ENCODE measurements at regions not wholly inside any gene's neighbourhood (a gene's known extent, or its start where the extent isn't known, plus 50 kb on each side); places are given as distances from the start of the nearest gene placed in this dataset.

DNA sequence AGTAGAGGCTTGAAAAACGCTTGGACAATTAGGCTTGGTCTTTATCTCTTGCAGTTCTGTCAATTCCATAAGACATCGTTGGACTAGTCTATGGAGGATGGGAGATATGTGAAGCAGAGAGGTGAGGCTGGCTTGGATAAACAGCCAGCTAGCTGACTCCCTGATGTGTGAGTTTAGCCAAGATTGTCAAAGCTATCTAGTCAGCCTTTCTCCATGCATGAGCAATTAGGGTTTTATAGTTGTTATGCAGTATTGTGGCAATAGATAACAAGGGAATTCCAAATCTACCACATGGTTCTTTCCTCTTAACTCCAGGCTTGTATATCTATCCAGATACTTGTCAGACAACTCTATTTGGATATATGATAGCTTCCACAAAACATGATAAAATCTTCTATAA is 153.6 kb upstream of the NRXN3 start:
- Histone ChIP-seq H3K36me3 (no peaks in the 10 kb centered on the region), H3K4me3 (no peak overlapping the region), H3K9me3 (no peaks in the 10 kb centered on the region), H3K27me3 (no peaks in the 10 kb centered on the region), H3K4me1 (no peaks in the 10 kb centered on the region), H3K27ac (no peak overlapping the region)
- no peak for TF ChIP-seq CTCF (IDR thresholded peaks at IDR 0.05)
- intact Hi-C loops (cut with DNase I), result no loop called here
- no peak for DNase-seq (ENCODE audit: low spot score in 2 of 2)

- TF ChIP-seq CTCF (IDR thresholded peaks at IDR 0.05), result no peak
- H3K4me1 ChIP-seq, result no peaks in the 10 kb centered on the region
- no peak for DNase-seq (ENCODE audit: low spot score in 2 of 2)
- no peak overlapping the region for H3K27ac ChIP-seq
- H3K27me3 ChIP-seq, result no peaks in the 10 kb centered on the region
- H3K9me3 ChIP-seq, result no peaks in the 10 kb centered on the region
- intact Hi-C loops (cut with DNase I), result no loop called here
- H3K36me3 ChIP-seq, result no peaks in the 10 kb centered on the region
- no peak overlapping the region for H3K4me3 ChIP-seq
Observed at GRCh38 chr14:78018283-78018682, 151.9 kb upstream of the NRXN3 start.

DNA sequence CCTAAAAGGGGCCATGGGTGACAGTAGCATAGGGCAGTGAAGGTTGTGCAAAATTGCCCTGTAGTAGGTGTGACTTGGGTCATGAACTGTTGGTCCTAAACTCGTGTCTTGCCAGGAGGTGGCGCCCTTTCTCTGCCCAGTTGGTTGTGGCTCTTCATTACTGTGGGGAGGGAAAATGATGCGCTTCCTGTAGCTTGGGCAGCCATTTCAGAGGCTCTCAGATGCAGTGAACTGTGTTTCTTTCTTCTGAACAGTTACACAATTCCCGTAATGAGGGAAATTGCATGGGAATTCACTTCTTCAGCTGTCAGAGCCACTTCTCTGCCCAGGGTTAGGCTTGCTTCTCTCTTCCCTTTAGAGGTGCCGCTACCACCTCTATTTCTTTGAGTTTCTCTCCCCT is 148.1 kb upstream of the NRXN3 start:
- H3K27me3 ChIP-seq, result no peaks in the 10 kb centered on the region
- DNase-seq (ENCODE audit: low spot score in 2 of 2), result no peak
- H3K4me1 ChIP-seq, result no peaks in the 10 kb centered on the region
- H3K27ac ChIP-seq, result no peak overlapping the region
- intact Hi-C loops (cut with DNase I), result no loop called here
- no peak overlapping the region for H3K4me3 ChIP-seq
- TF ChIP-seq CTCF (IDR thresholded peaks at IDR 0.05), result no peak
- no peaks in the 10 kb centered on the region for H3K9me3 ChIP-seq
- no peaks in the 10 kb centered on the region for H3K36me3 ChIP-seq

- Histone ChIP-seq H3K27ac (no peak overlapping the region), H3K36me3 (no peaks in the 10 kb centered on the region), H3K4me1 (no peaks in the 10 kb centered on the region), H3K4me3 (no peak overlapping the region), H3K9me3 (no peaks in the 10 kb centered on the region), H3K27me3 (no peaks in the 10 kb centered on the region)
- intact Hi-C loops (cut with DNase I), result no loop called here
- no peak for TF ChIP-seq CTCF (IDR thresholded peaks at IDR 0.05)
- no peak for DNase-seq (ENCODE audit: low spot score in 2 of 2)
Observed at GRCh38 chr14:78023112-78023511, 147.1 kb upstream of the NRXN3 start.

DNA sequence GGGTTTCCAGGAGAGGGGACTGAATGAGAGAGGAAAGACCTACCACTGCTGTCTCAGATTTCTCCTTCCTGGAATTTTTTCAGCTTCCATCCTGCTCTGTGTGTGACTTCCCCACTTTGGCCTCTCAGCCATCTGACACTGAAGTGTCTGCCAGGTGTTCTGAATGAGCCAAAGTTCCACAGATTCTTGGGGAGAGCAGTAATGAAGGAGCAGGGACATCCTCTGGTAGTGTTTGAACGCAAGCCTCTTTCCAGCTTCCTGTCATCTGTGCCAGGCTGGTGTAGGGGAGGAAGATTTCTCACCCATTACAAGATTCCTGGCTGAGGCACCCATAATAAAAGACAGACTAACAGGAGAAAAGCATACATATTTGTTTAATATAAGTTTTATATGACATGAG is 141.7 kb upstream of the NRXN3 start:
- no peaks in the 10 kb centered on the region for H3K9me3 ChIP-seq
- DNase-seq (ENCODE audit: low spot score in 2 of 2), result no peak
- no peak overlapping the region for H3K4me3 ChIP-seq
- intact Hi-C loops (cut with DNase I), result no loop called here
- no peak overlapping the region for H3K27ac ChIP-seq
- no peaks in the 10 kb centered on the region for H3K36me3 ChIP-seq
- H3K4me1 ChIP-seq, result no peaks in the 10 kb centered on the region
- TF ChIP-seq CTCF (IDR thresholded peaks at IDR 0.05), result no peak
- H3K27me3 ChIP-seq, result no peaks in the 10 kb centered on the region

DNA sequence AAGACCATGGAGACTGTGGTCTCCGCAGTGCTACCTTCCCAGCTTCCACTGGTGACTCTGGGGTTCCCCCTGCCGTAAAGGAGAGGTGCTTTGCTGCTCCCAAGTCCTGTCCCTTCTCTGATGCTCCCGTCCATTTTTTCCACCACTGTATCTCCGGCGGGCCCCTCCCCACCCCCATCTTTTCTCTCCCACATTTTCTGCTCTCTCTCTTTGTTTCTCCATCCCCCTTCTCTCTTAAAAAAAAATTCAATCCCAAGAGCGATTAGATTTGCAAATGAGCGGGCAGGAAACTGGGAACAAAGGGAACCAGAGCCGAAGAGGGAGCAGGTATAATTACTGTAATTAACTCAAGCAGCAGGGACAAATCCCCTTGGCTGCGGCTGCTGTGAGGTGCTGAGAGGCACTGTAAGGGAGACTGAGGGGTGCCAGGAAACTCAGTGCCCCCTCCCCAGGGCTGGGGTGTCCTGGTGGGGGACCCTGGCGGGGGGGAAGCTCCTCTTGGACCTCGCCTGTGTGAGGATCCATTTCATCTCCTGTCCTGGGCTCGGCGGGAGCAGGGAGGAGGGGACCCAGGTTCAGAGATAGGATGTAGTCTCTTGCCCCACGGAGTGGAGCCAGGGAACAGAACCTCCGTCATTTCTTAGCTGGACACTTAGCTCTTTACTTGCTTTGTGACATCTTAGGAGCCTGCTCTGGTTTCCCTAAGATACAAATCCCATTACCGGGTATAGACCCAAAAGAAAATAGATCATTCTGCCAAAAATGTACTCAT is 140.4 kb upstream of the NRXN3 start:
- Histone ChIP-seq H3K9me3 (no peaks in the 10 kb centered on the region), H3K4me3 (no peak overlapping the region), H3K27me3 (no peaks in the 10 kb centered on the region), H3K27ac (no peak overlapping the region), H3K36me3 (no peaks in the 10 kb centered on the region), H3K4me1 (no peaks in the 10 kb centered on the region)
- intact Hi-C loops (cut with DNase I), result no loop called here
- TF ChIP-seq CTCF (IDR thresholded peaks at IDR 0.05), result no peak
- DNase-seq (ENCODE audit: low spot score in 2 of 2), result no peak

All from ascending aorta (tissue), 2 donors.